NOMO-1 treated with DMSO at 0.1 percent for 48 hours (cell line): ENCODE measurements at regions not wholly inside any gene's neighbourhood (a gene's known extent, or its start where the extent isn't known, plus 50 kb on each side); places are given as distances from the start of the nearest gene placed in this dataset.

Source experiments
- DNase-seq: peaks from one replicate; lab custom pipeline; 2025; ENCODE audit not compliant: unreplicated experiment; lab: John Stamatoyannopoulos, UW

DNA sequence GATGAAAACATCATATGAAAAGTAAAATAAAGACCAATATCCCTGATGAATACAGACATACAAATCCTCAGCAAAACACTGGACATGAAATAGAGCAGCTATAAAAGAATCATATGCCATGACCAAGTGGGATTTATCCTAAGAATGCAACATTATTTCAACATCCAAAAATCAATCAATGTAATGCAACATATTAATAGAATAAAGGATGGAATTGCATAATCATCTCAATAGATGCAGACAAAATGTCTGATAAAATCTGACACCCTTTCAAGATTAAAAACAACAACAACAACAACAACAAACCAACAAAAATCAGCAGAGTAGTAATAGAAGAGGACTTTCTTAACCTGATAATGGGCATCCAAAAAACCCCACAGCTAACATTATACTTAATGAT, 63.8 kb upstream of the IL1R1 start:
- no peak for DNase-seq

DNA sequence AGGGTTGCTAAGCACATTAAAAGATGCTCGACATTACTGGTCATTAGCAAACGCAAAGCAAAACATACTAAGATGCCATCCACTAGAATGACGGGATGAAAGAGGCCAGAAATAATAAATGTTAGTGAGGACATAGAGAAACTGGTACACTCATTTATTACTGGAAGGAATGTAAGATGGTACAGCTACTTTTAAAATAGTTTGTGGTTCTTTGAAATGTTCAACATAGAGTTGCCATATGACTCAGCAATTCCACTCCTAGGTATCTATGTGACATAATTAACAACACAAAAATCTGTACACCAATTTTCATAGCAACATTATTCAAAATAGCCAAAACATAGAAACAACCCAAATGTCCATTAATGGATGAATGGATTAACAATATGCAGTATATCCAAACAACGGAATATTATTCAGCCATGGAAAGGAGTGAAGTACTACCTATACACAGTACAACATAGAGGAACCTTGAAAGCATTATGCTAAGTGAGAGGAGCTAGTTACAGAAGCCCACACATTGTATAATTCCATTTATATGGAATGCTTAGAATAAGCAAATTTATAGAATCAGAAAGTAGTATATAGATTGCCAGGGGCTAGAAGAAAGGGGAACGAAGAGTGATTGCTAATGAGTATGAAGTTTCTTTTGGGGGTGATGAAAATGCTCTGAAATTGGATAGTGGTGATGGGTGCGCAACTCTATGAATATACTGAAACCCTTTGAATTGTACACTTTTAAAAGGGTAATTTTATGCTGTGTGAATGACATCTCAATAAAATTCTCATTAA, 61.9 kb upstream of the IL1R1 start:
- DNase-seq, result peak; percentile 25

DNA sequence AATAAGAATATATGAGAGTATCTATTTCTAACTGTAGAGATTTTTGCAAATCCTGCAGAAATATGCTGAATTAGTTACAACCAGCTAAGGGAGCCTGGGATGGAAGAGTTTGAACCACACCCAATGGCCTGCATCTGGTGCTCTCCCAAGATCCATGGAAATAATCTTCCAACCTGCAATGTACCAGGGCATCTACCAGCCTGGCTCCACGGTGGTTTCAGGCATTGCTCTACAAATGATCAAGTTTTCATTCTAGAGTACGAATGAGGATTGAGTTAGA, 61.4 kb upstream of the IL1R1 start:
- no peak for DNase-seq

DNA sequence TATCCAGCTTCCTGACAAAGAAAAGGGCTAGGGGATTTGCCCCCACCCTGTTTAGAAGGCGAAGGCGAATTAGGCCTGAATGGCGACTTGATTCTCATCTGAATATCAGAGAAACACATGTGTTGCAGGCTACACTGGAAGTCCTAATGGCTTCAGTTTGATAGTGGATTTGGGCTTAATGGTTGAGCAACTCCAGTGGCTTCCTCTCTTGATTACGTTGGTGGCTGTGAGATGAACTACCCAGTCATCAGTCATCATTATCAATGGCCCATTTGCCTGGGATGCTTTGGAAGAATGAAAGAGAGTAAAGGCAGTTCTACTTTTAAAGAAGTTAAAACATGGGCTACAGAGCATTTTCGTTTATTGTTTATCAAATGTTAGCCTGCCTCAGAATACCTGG, 60.9 kb upstream of the IL1R1 start:
- peak; percentile 45 for DNase-seq

DNA sequence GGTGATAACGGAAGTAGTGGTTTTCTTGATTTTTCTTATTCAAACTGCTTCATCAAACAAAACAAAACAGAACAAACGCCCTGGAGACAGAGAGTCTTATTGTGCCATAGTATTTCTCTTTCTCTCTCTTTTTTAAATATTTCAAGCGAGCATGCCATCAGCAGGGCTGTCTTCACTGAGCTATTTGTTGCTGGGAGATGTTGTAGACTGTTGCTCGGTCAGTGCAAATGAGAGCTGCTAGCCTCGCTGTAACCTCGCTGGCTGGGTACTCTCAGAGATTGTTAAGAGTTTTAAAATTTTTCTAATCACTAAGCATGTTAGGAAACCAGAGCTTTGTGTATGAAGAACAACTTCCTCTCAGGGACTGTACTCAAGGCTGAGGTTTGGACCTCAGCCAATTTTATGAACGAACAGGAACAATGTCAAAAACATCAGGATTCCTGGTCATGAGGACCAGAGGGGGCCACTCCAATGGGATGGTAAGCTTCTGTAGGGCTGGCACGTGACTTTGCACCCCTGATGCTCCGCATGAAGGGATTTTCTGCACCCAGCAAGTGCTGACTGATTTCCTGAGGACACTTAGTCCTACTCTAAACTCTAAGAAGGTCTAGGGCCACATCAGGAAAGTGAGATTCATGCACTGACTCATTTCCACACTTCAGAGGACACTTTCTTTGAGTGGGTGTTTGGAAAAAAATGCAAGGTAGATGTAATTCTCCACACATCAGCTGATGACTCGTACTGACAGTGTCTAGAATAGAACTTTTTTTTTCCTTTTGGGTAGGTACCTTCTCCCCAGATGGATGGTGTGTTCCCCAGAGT, 59.8 kb upstream of the IL1R1 start:
- peak; percentile 85 for DNase-seq

DNA sequence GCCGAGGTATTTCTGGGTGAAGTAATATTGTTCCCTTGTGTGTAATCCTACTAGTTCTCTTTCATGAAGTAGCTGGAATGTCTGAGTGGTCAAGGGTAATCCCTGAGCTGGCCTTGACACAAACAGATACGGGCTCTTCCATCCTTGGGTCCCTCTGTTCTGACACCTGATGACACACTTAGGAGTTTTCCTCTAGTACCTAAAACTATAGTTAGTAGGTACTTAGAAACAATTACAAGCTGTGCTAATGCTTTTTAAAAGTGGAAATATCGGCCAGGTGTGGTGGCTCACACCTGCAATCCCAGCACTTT, 59.2 kb upstream of the IL1R1 start:
- no peak for DNase-seq

DNA sequence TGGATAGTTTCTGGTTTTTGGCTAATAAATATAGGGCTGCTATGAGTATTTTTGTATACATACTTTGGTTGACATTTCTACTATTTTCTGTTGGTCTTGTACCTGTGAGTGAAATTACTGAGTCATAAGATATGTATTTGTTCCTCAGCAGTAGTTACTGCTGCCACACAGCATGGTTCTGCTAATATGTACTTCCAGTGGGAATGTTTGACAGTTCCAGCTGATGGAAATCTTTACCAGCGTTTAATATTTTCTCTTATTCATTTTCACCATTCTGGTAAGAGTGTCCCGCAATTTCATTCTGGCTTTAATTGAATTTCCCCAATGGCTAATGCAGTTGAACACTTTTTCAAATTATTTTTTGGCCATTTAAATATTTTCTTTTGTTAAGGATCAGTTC, 57.9 kb upstream of the IL1R1 start:
- DNase-seq, result no peak

DNA sequence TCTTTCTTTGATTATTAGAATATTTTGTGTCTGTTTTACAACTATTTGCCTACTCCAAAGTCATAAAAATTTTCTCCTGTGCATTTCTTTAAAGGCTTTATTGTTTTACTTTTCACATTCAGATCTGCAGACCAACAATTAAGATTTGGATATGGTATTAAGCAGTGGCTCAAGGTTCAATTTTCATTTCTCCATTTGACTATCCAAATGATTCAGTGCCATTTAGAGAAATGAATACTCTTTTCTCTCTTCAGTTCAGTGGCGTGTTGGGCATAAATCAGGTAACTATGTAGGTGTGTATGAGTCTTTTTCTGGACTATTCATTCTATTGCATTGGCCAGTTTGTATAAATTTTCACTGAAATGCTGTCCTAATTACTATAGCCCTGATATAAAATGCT, 57.3 kb upstream of the IL1R1 start:
- no peak for DNase-seq

DNA sequence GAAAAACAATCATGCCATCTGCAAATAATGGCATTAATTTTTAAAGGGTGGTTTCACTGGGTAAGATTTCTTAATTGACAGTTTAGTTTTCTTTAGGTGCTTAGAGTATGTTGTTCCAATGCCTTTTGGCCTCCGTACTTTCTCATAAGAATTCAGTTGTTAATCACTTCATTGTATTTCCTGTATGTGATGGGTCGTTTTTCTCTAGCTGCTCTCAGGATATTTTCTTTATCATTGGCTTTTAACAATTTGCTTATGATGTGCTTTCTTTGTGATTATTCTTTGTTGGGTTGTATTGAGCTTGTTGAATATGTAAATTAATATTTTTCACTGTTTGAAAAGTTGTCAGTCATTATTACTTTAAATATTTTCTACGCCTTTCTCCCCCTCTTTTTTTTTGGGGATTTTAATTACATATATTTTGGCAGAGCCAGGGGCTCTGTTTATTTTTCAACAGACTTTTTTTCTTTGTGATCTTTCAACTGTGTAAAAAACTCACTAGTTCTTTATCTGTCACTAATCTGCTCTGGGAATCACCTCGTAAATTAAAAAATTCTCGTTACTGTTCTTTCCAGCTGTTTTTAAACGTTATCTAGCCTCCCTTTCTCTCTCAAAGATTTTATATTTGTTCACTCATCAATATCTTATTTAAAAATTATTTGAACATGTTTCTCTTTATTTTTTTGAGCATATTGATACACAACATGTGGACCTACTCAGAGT, 56.2 kb upstream of the IL1R1 start:
- no peak for DNase-seq

DNA sequence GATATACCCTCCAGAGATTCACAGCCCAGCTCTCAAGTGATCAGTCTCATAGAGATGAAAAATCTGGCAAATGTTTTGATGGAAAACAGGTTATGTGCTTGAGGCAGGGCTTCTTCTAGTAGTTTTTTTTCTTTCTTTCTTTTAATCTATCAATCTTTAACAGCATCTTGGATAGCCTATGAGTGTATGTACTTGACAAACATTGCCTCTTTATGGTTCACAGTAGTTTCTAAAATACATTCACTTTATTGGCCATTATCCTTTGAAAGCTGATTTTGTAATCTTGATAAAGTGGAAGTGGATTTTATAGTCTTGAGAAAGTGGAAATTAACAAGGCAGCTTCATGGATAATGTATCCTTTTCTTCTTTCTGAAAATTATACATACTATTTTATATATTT, 51.4 kb upstream of the IL1R1 start:
- DNase-seq, result no peak

DNA sequence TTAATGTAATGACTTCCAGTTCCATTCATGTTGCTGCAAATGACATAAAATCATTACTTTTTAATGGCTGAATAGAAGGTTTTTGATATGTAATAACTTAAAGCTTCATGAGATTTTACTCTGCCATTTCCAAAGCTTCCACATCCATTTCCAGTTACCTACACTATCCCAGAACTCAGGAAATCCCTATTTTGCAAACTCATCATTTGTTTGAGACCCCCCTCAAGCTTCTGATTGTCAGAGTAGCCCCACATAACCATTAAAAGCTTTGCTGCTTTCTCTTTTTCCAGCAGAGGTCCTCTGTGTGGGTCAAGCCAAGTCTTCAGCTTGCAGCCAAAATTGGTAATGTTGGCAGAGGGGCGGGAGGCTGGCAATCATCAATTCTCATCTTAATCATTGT, 50.6 kb upstream of the IL1R1 start:
- DNase-seq, result no peak

DNA sequence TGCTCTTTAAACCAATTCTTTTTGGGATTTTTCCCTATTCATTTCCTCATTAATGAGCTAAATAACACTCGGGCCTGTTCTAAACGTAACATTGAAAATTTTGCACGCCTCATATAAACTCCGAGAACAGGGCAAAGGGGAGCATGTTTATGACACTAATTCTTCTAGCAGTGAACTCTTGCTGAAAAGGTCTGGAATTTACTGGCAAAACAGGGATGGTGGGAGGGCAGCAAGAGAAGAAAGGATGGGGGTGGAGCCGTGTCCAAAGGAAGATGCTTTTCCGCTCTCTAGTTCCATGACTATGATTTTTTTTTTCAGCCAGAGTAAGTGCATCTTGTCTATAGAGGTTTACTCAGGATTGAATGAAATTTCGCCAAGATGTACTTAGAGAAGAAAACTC, 50.0 kb upstream of the IL1R1 start:
- DNase-seq, result no peak
